Activated CD8-positive, alpha-beta memory T cell treated with anti-CD3 and anti-CD28 coated beads for 36 hours (primary cell): ENCODE measurements at regions not wholly inside any gene's neighbourhood (a gene's known extent, or its start where the extent isn't known, plus 50 kb on each side); places are given as distances from the start of the nearest gene placed in this dataset.
"Not testable (repeated sequence)": the region's sequence is repeated elsewhere in the genome, so short reads cannot be mapped to it uniquely, and the experiment has no call there.

Experiments
- CTCF ChIA-PET: fragments of 350-600 bp; sonication (Branson Sonifier 250); formaldehyde crosslinking; loops from one replicate; lab custom pipeline; 2021; ENCODE audit warnings: antibody characterized with exemption; lab: Charles Lee
- POLR2A ChIA-PET: fragments of 350-600 bp; sonication (Branson Sonifier 250); formaldehyde crosslinking; loops from one replicate; lab custom pipeline; 2021; ENCODE audit warnings: antibody characterized with exemption; lab: Charles Lee

DNA sequence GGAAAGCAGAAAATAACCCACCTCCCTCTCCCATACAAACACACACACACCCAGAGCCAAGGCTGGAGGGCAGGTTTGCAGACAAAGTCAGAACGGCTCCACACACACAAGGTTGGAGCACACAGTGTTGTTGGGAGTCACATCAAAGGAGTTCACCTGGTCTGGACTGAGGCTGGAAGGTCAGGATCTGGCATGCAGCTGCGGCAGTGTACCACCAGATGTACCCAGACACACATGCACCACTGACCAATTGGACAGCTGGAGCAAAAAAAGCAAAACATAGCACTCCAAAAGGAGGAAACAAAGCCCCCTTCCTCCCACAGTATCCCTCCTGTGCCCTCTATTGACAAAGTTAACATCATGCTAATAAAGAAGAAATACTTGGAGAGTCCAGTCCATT is 94.6 kb upstream of the KIF2A start:
- POLR2A ChIA-PET: no interaction called here
- CTCF ChIA-PET: no interaction called here

DNA sequence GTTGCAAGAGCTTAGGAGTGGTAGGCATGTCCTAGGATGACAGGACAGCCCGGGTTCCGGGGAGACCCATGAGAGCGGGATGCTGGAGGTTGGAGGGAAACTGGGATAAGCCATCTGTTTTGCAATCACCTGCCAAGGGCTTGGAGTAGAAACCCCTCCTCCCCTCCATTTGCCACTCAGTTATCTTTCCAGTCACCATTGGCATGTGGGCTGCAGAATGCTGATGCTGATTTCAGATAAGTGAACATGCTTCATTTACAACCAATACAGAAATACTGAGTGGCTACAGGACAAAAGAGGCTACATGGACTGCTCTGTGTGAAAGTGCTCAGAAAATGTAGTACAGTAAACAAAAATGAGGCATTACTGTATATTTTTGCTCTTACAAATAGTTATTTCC is 93.4 kb upstream of the KIF2A start:
- CTCF ChIA-PET: no interaction called here
- POLR2A ChIA-PET: no interaction called here

DNA sequence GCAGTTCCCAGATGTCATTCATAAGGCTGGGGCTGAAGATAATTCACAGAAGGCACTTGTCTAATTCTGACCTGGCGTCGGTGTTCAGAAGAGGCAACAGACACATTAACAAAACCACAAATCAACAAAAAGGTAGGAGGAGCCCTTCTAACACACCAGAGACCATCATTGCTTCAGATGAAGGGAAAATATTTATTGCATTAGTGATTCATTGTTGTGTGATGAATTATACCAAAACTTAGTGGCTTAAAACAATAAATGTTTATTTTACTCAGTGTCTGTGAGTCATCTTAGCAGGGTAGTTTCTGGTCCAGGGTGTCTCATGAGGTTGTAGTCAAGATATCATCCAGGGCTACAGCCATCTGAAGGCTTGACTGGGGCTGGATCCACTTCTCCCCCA is 91.3 kb upstream of the KIF2A start:
- ChIA-PET CTCF (no interaction called here), POLR2A (no interaction called here)

DNA sequence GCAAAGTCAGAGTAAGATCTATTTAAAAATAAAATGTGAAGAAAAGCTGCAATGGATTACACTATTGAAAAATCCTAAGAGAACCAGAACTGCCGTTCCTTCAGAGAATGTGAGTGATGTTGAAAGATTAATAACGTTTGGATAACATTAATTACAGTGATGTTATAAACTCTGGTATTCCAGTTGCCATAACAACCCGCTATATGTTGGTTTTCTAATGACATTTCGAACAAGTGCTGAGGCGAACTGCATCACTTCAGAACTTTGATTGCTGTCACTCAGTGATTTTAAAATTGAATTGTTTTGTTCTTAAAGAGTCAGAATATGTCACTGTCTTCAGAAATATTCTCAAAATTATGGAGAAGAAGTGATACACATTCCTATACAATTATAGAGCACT is 89.4 kb upstream of the KIF2A start:
- POLR2A ChIA-PET, CTCF ChIA-PET: not testable (repeated sequence)

DNA sequence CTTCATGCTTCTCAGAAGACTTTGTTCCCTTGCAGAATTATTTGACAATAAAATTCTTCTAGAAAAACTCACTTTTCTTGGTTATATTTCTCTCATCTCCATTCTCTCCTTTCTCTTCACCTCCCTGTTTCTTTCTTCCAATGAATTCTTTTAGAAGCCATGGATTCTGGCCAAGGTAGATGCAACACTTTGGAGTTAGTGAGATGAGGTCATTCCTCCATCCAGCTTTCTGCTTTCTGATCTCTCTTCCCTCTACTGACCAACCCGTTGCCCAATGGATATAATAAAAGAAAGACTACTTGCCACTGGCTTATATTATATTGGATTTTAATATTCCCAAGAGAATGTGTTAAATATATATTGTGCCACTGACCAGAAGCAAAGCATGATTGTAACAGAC is 88.9 kb upstream of the KIF2A start:
- POLR2A ChIA-PET, CTCF ChIA-PET: not testable (repeated sequence)

DNA sequence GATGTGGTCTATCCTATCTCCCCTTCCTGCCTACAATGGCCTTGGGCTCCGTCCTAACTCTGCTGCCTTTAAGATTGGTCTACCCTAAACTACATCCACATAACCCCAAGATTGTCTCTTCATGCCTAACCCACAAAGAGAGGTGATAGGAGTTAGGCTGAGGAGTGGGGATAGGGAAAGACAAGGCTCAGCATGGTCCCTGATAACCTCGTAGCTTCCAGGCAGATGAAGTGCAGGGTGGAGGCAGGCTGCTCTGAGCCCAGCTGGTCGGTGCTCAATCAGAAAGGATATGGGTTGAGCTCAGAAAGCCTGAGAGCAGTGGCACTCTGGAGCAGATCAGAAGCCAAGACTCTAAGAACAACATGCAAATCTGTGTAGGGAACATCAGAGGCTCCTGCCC is 87.1 kb upstream of the KIF2A start:
- POLR2A ChIA-PET, CTCF ChIA-PET: not testable (repeated sequence)

DNA sequence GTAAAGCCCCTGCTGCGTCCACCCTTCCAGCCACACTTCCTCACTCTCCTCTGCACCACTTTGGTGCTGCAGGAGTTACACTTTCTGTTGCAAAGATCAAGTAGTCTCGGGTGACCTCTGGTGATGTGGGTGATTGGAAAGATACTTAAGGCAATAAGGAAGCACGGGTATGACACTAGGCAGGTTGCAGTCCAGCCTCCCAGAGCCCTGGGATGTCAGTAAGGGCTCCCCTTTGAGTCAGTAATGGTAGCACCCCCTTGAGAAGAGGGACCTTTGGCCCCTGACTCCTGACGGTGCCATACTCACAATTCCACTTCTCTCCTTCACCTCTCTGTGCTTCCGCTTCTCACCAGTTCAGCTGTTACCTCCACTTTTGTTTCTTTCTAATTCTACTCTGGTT is 84.1 kb upstream of the KIF2A start:
- CTCF ChIA-PET, POLR2A ChIA-PET: not testable (repeated sequence)

DNA sequence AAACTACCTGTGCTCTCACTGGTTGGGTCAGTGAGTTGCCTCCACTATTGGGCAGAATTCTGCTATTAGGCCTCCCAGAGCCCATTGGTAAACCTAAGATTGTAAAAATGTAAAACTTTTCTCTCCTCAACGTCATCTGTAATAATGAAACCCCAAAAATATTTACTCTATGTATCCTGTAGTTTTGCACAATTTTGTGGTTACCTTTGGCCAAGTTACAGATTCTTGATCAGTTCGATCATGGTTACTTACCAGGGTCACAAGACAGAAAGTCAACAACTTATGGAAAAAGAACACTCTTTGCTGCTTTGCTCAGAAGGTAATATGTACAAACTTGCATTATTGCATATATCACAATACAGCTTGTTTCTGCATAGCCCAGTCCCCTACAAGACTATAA is 83.7 kb upstream of the KIF2A start:
- CTCF ChIA-PET, POLR2A ChIA-PET: not testable (repeated sequence)

DNA sequence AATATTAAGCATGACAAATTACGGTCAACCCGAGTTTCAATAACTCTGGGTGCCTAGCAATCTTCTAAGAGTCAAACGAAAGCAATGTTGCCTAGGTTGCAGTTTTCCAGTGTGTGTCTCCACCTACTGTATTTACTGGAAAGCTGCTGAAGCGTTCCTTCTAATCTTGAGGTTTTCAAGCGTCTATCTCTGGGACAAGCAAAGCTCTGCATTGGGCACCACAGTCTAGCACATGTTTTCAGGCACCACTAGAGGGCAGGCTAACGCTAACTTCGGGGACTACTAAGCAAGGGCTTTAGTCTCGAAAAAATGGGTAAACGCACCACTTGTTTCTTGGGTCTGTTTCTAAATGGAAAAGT is 82.7 kb upstream of the KIF2A start:
- POLR2A ChIA-PET: interaction anchor here (0.6 kb wide), 1 partner anchor 28 kb away, joined by 3 read pairs; no protein-coding TSS in a partner anchor

DNA sequence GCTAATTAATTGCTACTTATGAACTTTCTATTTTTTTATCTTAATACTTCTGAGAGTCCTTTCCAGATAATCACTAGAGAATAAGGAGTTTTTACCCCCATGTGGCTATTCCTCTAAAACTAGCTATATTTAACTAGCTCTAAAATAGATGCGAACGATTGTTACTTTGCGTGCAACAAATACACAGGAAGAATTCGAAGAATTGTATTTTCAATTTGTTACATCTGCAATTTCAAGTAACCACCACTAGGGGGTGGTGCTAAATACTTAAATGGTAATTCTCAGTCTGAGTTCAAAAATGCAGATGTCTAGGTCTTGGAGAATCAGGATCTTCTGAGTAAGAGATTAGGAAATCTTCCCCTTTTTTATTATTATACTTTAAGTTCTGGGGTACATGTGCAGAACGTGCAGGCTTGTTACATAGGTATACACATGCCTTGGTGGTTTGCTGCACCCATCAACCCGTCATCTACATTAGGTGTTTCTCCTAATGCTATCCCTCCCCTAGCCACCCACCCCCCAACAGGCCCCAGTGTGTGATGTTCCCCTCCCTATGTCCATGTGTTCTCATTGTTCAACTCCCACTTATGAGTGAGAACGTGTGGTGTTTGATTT is 80.9 kb upstream of the KIF2A start:
- ChIA-PET CTCF (interaction anchor here (0.7 to 1.4 kb wide), 7 partner anchors 63 to 157 kb away, joined by 3 to 8 read pairs (median 3); no protein-coding TSS in a partner anchor), POLR2A (interaction anchor here (0.8 kb wide), 1 partner anchor 80 kb away, joined by 3 read pairs; no protein-coding TSS in a partner anchor)

More for the DNA sequence above, 82.7 kb upstream of the KIF2A start:
- CTCF ChIA-PET: interaction anchor here (0.6 kb wide), 1 partner anchor 85 kb away, joined by 3 read pairs; no protein-coding TSS in a partner anchor

DNA sequence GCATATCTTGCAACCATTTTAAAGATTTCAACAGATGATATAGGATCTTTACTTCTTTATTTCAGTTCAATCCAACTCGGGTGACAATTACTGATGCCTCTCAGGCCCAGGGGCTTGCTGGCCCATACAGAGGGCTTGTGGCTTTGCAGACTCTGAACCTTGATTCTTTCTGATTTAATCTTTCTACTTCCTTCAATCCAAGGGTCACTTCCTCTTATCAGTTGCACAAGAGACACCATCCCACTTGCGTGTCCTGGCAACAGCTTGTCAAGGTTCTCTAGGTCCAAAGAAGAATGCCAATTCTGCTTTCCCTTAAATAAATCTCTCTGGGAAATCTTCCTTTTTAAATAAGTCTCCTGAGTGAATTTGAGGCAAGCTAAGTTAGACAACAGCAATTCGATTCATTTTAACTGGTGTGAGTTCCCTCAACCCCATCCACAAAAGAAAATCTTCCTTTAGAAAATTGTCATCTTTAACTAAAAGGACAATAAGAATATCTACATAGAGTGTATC is 75.1 kb upstream of the KIF2A start:
- CTCF ChIA-PET, POLR2A ChIA-PET: not testable (repeated sequence)

DNA sequence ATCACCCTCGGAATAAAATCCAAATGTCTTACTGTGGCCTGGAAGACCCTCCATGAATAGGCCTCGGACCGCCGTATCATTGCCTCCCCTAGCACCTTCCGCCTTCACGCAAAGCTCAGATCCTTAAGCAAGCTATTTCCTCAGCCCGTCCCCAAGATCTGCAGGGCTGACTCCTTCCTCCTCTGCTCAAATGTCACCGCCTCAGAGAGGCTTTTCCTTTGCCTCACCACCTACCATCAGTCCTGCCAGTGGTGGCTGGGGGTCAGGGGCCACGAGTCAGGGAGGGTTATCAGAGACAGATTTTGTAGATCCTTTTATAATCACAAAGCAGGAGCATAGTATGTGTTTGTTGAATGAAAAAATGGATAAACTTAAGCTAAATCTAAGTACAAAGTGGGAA is 74.4 kb upstream of the KIF2A start:
- POLR2A ChIA-PET: no interaction called here
- CTCF ChIA-PET: no interaction called here

DNA sequence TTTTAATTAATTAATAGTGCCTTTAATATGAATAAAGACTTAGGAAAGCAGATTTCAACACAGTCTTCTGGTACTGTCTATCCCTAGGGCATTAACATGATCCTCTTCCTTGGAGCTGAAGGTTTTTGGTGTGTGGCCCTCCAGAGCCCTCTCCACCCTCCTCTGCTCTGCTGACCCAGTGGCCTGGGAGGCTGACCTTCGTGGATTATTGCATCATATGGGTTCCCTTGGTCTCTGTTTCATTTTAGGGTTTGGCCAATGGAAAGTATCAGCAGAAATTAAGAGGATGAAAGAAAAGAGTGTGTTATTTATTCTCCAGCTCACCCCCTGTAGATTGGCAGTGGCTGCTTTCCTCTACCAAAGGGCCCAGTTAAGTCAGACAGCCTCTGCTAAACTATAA is 73.8 kb upstream of the KIF2A start:
- CTCF ChIA-PET, POLR2A ChIA-PET: not testable (repeated sequence)

DNA sequence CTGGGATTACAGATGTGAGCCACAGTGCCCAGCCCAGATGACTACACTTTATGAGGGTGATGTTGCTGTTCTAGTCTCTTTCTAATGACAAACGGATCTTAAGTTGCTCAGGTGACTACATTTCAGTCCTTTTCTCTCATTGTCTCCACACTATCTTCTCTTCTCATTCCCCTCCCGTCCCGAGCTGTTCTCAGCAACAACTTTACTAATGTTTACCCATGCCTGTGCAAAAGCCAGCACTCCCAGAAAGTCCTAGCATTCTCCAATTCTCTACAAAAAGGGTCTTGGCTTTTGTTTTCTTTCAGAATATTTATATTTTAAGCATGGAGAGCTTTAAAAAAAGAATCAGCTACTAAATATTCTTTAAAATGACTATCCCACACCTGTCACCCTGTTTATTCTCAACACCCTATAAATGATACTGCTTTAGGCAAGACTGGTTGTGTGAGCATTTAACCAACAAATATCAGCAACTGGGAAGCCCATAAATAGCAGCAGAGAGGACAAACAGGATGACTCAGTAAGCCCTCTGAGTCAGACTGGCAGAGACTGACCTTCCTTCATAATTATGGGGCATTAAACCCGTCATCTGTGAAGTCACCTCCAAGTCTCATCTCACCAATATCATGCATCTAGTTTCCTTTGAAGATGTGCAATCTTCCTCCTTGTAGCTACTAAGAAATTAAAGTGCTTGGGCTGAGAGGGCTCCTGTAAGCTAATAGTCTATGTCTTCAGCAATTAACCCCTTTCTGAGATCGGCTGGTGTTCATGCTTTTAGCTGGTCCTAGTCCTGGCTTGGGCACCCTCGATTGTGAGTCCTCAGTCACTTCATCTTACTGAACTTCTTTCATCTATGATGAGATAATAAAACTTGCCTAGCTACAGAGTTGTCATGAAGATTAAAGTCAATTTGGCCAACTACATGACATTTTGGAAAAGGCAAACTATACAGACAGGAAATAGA is 72.6 kb upstream of the KIF2A start:
- CTCF ChIA-PET, POLR2A ChIA-PET: not testable (repeated sequence)

DNA sequence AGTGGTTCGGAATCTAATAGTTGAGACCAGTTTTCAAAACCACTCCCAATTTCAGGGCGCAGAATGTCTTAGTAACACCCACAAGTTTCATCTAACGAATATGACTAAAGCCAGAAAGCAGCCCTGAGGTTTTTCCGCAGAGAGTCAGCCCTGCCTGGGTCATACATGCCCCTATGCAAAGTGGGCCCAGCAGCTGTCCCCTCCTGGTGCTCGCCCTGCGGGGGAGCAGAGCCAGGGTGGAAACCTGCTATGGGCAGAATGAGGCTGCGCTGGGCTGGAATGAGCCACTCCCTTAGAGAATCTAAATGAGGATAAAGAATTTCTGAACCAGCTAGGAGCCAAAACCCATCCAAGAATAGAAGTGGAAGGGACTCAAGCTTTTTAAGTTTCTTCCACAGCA is 69.4 kb upstream of the KIF2A start:
- POLR2A ChIA-PET: not testable (repeated sequence)

DNA sequence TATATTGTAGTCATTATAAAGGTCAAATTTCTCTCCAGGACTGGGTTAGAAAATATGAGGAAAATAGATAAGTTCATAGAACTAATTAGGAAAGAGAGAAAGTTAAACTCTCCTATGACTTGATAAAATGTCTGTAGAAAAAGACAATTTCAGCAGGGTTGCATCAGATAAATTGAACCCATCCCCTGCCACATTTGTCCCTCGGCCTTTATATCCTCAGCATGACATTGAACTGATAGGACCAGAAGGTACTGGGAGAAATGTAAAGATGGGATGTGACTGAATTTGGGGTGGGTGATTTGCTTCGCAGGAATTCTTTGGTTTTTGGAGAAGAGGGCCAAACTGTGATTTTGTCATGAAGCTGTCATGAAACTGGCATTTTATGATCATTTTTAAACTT is 68.1 kb upstream of the KIF2A start:
- POLR2A ChIA-PET, CTCF ChIA-PET: not testable (repeated sequence)

More for the DNA sequence above, 69.4 kb upstream of the KIF2A start:
- CTCF ChIA-PET: interaction anchor here (1.0 kb wide), 1 partner anchor 69 kb away, joined by 3 read pairs; the partner anchor contains the start of gene KIF2A

DNA sequence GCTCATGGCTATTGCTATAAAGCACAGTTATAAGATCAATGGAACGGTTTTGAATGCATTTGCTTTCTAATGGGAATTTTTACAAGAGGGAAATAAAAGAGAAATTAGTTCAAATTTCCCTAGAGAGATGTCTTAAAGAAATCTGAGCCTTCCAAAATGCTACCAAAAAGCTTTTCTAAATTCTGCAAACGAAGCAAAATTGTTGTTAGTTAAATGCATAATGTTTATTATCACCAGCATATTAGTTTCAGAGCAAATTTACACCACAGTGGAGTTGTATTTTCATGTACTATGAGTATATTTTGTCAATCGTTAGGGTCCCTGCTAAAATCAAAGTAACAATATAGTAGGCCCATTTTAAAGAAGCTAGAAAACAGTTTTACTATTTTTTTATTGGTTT is 67.4 kb upstream of the KIF2A start:
- POLR2A ChIA-PET, CTCF ChIA-PET: not testable (repeated sequence)

DNA sequence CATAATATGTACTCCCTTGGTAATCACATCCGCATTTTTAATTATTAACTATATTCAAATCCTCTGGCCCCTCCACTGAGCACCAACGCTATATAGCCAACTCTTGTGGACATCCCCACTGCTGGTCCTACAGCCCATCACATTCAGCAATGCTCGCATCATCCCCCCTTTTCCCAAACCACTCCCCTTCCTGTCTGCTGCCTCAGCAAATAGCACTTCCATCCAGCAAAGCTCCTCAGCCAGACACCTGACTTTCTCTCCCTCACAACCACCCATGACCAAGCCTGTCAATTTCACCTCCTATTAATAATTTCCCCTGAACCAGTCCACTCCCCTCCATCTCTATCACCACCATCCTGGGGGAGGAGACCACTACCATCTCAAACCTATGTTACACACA is 65.5 kb upstream of the KIF2A start:
- POLR2A ChIA-PET, CTCF ChIA-PET: not testable (repeated sequence)

DNA sequence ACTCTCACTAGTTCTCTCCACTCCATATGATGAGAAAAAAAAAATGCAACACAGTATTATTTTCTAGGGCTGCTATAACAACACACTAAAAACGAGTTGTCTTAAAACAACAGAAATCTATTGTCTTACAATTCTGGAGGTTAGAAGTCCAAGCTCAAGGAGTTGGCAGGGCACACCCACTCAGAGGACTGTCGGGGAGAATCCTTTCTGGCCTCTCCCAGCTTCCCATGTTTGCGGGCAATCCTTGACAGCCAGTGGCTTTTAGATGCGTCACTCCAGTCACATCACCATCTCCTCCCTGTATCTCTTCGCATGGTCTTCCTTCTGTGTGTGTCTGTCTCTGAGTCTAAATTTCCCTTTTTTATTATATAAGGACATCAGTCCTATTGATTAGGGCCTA is 64.0 kb upstream of the KIF2A start:
- CTCF ChIA-PET, POLR2A ChIA-PET: not testable (repeated sequence)

DNA sequence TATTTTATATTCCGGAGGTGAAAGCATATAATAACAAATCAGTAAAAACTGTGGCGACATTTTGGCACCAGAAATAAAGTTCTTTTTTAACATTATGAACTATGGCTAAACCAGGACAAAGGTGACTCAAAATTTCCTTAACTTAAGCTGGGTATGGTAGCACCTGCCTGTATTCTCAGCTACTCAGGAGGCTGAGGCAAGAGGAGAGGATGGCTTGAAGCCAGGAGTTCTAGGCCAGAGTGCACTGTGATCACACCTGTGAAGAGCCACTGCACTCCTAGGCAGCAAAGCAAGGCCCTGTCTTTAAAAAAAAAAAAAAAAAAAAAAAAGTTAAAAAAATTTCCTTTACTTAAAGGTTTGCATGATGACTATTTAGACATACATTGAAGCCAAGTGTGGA is 63.0 kb upstream of the KIF2A start:
- POLR2A ChIA-PET, CTCF ChIA-PET: not testable (repeated sequence)
